MM.1S (cell line): ENCODE measurements at regions not wholly inside any gene's neighbourhood (a gene's known extent, or its start where the extent isn't known, plus 50 kb on each side); places are given as distances from the start of the nearest gene placed in this dataset.

ENCODE experiments used
- EZH2 ChIP-seq: fragments of 300-600 bp; sonication (generic); optimal IDR thresholded peaks from 2 replicates; pipeline ENCODE3; 2017; ENCODE audit warnings: low read depth, mild to moderate bottlenecking, antibody characterized with exemption, low read length, mixed read lengths
- EZH2phosphoT487 ChIP-seq: fragments of 300-600 bp; sonication (generic); IDR thresholded peaks from 2 replicates; pipeline ENCODE4 v1.6.1; 2018; ENCODE audit warnings: antibody characterized with exemption, low read length
- TF ChIP-seq, protein P1 (sequence below): fragments of 300-600 bp; sonication (generic); IDR thresholded peaks from 2 replicates; pipeline ENCODE4 v1.5.1; 2016; ENCODE audit warnings: antibody characterized with exemption, low read length, mixed read lengths

- TF ChIP-seq, protein P1, sequence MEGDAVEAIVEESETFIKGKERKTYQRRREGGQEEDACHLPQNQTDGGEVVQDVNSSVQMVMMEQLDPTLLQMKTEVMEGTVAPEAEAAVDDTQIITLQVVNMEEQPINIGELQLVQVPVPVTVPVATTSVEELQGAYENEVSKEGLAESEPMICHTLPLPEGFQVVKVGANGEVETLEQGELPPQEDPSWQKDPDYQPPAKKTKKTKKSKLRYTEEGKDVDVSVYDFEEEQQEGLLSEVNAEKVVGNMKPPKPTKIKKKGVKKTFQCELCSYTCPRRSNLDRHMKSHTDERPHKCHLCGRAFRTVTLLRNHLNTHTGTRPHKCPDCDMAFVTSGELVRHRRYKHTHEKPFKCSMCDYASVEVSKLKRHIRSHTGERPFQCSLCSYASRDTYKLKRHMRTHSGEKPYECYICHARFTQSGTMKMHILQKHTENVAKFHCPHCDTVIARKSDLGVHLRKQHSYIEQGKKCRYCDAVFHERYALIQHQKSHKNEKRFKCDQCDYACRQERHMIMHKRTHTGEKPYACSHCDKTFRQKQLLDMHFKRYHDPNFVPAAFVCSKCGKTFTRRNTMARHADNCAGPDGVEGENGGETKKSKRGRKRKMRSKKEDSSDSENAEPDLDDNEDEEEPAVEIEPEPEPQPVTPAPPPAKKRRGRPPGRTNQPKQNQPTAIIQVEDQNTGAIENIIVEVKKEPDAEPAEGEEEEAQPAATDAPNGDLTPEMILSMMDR = no peak
- TF ChIP-seq EZH2phosphoT487 (no peak), EZH2 (no peak)
Observed at GRCh38 chr17:52419229-52419641, 260.7 kb upstream of the CA10 start.
